Mammary epithelial cell (primary cell): ENCODE measurements at regions not wholly inside any gene's neighbourhood (a gene's known extent, or its start where the extent isn't known, plus 50 kb on each side); places are given as distances from the start of the nearest gene placed in this dataset.

Experiments
- EZH2 ChIP-seq: IDR thresholded peaks from 2 replicates; pipeline ENCODE4 v1.6.1; 2012; ENCODE audit warnings: low read length, inconsistent platforms, borderline replicate concordance
- TF ChIP-seq, protein P1 (sequence below), 2 donors: IDR thresholded peaks in 1 of 2; conservative IDR thresholded peaks in 1 of 2; 2 replicates each; pipeline ENCODE4 v1.5.1; 2011 to 2012; ENCODE audit warnings: inconsistent platforms in 2 of 2, low read length in 2 of 2, mild to moderate bottlenecking in 2 of 2, control low read depth in 1 of 2, low read depth in 1 of 2; ENCODE audit not compliant: insufficient read depth in 1 of 2; ENCODE audit errors: extremely low read depth in 1 of 2

DNA sequence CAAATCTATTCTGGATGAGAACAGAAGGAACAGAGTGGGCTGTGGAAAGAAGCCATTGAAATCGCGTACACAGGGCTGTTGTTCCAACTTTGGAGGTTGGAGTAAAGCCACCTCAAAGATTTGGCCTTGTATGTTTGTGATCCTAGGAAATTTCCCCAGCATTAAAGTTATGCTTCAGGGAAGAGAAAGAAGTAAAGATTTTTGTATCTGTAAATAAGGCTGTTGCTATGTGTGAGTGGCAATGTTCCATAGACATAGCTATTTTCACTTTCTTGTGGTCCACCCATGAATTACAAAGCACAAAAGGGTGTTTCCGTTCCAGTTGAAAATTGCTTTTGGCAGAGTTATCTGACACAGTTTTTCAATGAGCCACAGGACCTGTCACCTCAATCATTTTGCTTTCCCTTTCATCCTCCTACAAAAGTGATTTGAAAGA is 321.3 kb downstream of the TFAP2B start:
- TF ChIP-seq, protein P1, sequence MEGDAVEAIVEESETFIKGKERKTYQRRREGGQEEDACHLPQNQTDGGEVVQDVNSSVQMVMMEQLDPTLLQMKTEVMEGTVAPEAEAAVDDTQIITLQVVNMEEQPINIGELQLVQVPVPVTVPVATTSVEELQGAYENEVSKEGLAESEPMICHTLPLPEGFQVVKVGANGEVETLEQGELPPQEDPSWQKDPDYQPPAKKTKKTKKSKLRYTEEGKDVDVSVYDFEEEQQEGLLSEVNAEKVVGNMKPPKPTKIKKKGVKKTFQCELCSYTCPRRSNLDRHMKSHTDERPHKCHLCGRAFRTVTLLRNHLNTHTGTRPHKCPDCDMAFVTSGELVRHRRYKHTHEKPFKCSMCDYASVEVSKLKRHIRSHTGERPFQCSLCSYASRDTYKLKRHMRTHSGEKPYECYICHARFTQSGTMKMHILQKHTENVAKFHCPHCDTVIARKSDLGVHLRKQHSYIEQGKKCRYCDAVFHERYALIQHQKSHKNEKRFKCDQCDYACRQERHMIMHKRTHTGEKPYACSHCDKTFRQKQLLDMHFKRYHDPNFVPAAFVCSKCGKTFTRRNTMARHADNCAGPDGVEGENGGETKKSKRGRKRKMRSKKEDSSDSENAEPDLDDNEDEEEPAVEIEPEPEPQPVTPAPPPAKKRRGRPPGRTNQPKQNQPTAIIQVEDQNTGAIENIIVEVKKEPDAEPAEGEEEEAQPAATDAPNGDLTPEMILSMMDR (conservative IDR thresholded peaks at IDR 0.05 in 1 of 2, IDR thresholded peaks at IDR 0.05 in 1 of 2; ENCODE audit: extremely low read depth in 1 of 2, insufficient read depth in 1 of 2, low read depth in 1 of 2, low read length in 2 of 2): no peak
- no peak for TF ChIP-seq EZH2
